Uterus (tissue), 2 donors: ENCODE measurements at regions not wholly inside any gene's neighbourhood (a gene's known extent, or its start where the extent isn't known, plus 50 kb on each side); places are given as distances from the start of the nearest gene placed in this dataset.

Source experiments
- POLR2A ChIP-seq, 2 donors: fragments of 450-650 bp; IDR thresholded peaks; one replicate each; pipeline ENCODE4 v1.6.1; 2016; ENCODE audit warnings: antibody characterized with exemption in 2 of 2, mild to moderate bottlenecking in 1 of 2, moderate library complexity in 1 of 2
- TF ChIP-seq, protein P1 (sequence below), 4 experiments: fragments of 200-600 bp in 2 of 4; fragments of 450-650 bp in 2 of 4; sonication (generic) in 2 of 4; IDR thresholded peaks; one replicate each; pipeline ENCODE4 v1.5.1; 2016 to 2019; ENCODE audit warnings: antibody characterized with exemption in 4 of 4, mild to moderate bottlenecking in 2 of 4, moderate library complexity in 1 of 4

DNA sequence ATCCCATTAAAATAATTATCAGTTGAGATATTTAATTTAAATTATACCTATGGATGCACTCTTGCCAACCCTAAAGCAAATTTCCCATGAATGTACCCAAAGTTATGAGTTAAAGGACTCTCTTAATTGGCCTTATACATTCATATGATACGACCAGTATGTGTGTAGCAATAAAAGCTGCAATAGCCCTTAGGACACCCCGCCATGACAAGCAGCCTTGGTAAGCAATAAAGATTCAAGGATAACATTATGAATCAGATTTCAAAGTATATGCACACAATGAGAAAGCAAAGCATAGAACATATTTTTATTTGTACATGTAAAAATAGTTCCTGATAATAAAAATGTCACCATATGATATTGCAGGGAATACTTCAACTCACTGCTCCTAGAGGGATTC is 1699.3 kb upstream of the CDH9 start:
- TF ChIP-seq, protein P1, sequence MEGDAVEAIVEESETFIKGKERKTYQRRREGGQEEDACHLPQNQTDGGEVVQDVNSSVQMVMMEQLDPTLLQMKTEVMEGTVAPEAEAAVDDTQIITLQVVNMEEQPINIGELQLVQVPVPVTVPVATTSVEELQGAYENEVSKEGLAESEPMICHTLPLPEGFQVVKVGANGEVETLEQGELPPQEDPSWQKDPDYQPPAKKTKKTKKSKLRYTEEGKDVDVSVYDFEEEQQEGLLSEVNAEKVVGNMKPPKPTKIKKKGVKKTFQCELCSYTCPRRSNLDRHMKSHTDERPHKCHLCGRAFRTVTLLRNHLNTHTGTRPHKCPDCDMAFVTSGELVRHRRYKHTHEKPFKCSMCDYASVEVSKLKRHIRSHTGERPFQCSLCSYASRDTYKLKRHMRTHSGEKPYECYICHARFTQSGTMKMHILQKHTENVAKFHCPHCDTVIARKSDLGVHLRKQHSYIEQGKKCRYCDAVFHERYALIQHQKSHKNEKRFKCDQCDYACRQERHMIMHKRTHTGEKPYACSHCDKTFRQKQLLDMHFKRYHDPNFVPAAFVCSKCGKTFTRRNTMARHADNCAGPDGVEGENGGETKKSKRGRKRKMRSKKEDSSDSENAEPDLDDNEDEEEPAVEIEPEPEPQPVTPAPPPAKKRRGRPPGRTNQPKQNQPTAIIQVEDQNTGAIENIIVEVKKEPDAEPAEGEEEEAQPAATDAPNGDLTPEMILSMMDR (IDR thresholded peaks at IDR 0.05) = no peak
- TF ChIP-seq POLR2A (IDR thresholded peaks at IDR 0.05) = no peak
